Epithelial cell of proximal tubule (primary cell): ENCODE measurements at regions not wholly inside any gene's neighbourhood (a gene's known extent, or its start where the extent isn't known, plus 50 kb on each side); places are given as distances from the start of the nearest gene placed in this dataset.

Experiments
- DNase-seq: peaks from one replicate; pipeline ENCODE4 v3.0.0-alpha.2; 2011; ENCODE audit warnings: low read depth
- H3K4me3 ChIP-seq: 2 replicates; pipeline ENCODE4 v1.5.1; 2011; ENCODE audit warnings: low read depth, mild to moderate bottlenecking, low read length
- TF ChIP-seq, protein P1 (sequence below): conservative IDR thresholded peaks from 2 replicates; pipeline ENCODE4 v1.5.1; 2012; ENCODE audit warnings: low read depth, mild to moderate bottlenecking, low read length

DNA sequence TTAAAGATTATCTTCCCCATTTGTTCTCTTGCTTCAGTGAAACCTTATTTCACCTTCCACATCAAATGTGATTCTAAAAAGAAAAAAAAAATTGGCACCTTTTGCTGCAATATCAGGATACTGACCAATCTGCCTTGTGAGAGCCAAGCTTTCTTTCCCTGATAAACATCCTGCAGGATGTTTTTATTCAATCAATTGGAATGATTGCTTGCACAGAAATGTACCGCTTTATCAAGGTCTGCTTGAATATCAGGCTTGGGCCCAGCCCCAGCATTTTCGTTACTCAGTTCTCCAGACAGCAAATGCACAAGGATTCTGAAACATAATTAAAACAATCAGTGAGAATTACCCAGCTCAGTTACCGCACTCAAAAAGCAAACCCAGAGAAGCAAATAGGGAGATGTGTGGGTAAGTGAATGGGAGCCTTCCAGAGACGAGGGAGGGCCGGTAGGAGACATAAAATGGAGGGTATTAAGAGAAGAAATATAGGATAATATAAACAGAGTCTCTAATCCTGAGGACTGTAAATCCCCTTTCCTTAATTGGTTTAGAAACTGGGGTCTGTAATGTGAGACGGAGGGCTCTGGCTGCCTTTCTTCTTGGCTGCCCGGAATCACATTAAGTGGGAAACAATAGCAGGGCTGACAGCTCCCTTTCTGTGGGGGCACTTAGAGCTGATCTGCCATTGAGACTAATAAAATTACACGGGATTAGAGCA is 291.8 kb downstream of the ICOS start:
- no peak for DNase-seq
- no peak overlapping the region for H3K4me3 ChIP-seq
- TF ChIP-seq, protein P1, sequence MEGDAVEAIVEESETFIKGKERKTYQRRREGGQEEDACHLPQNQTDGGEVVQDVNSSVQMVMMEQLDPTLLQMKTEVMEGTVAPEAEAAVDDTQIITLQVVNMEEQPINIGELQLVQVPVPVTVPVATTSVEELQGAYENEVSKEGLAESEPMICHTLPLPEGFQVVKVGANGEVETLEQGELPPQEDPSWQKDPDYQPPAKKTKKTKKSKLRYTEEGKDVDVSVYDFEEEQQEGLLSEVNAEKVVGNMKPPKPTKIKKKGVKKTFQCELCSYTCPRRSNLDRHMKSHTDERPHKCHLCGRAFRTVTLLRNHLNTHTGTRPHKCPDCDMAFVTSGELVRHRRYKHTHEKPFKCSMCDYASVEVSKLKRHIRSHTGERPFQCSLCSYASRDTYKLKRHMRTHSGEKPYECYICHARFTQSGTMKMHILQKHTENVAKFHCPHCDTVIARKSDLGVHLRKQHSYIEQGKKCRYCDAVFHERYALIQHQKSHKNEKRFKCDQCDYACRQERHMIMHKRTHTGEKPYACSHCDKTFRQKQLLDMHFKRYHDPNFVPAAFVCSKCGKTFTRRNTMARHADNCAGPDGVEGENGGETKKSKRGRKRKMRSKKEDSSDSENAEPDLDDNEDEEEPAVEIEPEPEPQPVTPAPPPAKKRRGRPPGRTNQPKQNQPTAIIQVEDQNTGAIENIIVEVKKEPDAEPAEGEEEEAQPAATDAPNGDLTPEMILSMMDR, result no peak

DNA sequence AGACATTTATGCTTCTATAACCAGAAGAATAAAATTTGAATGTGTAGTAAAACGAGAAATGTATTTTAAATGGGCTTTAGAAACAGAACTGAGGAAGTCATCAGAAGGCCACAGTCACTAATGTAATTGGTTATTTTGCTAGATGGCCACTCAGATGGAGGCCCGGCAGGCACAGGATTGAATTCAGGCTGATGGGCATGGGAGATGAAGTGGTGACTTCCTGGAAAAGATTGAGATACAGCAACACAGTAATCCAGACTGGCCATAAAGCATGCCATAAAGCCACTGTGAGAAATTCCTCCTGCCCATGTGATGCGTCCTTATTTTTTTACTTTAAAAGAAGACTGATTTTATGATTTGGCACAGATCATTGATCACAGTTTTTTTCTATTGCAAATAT is 297.7 kb downstream of the ICOS start:
- DNase-seq, result no peak
- H3K4me3 ChIP-seq, result no peak overlapping the region
- TF ChIP-seq, protein P1, result no peak

DNA sequence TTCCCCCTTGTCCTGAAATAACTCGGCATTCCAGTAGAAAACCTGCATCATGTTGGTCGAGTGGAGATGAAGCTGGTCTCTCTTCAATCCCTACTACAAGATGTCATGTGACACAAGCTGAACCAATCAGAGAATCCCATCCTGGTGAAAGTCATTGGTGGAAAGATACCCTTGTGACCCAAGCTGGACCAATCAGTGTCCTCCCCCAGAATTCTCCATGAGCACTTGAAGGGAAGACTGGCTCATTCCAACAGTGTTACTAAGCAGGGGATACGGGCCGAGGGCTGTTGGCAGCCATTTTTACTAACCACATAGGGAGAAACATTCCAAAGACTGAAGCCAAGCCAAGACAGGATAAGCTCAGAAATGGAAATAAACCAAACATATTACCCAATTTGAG is 298.3 kb downstream of the ICOS start:
- TF ChIP-seq, protein P1, result no peak
- H3K4me3 ChIP-seq, result no peak overlapping the region
- DNase-seq, result no peak

DNA sequence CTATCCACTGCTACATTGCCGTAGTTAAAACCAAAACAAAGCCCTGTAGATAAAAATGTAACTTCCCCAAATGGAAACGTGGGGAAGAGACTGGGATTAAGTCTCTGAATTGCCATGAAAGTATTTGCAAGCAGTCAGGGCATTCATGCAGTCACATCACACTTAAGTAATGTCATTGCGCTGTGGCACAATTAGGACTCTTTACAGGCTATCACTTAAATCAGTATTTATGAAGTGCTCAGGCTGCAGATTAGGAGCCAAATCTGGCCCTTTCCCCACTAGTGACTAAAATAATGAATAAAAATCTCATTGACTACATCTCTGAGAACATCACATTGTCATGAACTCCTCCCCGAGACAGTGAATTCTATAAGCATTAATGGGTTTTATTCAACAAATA is 300.9 kb downstream of the ICOS start:
- no peak overlapping the region for H3K4me3 ChIP-seq
- no peak for DNase-seq
- TF ChIP-seq, protein P1, result no peak

DNA sequence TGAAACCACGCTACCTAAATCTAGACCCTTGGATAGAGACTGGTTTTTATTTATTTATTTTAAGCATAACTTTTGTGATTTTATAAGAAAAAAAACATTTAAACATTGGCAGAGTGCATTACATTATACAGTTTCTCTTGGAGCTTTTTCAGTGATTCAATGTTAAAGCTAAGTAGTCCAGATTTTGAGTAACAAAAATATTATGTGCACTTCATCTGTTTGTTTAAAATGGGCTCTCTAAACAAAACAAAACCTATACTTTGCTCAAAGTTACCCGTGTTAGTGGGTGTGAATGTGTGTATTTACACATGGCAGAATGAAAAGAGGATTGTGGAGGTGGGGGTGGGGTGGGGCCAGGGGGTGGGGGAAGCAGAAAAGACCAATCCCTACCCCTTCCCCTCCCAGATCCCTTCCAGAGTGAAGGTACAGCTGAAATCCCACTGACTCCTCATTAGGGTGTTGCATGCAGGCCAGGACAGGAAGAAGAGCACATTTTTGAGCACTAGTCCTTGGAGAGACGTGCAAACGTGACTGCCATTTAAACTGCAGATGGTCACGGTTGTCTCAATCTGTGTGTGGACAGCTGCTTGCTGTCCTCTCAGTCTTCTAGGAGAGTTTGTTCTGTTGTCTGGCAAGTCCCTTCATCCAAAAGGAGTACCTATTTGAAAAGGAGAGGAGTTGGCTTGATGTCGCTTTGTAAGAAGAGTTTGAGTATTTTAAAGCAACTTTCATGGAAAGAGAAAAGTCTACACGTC is 303.0 kb downstream of the ICOS start:
- TF ChIP-seq, protein P1, result no peak
- no peak overlapping the region for H3K4me3 ChIP-seq
- no peak for DNase-seq

DNA sequence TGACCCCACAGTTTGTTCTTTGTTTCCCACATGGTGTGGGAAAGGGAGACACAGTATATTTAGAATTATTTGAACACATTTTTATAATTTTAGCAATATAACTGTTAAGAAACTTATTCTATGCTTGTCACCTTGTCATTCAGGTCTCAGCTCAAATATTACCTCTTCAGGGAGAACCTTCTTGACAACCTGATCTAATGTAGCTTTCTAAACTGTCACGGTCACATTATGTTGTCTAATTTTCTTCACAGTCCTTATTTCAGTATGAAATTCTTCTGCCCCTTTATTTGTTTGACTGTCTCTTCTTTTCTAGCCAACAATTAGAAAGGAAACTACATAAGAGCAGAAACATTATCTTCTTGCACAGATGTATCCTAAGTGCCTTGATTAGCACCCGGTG is 304.3 kb upstream of the PARD3B start:
- DNase-seq, result no peak
- TF ChIP-seq, protein P1, result no peak
- H3K4me3 ChIP-seq, result no peak overlapping the region
